ENCODE measurements at regions not wholly inside any gene's neighbourhood (a gene's known extent, or its start where the extent isn't known, plus 50 kb on each side); places are given as distances from the start of the nearest gene placed in this dataset.

DNA sequence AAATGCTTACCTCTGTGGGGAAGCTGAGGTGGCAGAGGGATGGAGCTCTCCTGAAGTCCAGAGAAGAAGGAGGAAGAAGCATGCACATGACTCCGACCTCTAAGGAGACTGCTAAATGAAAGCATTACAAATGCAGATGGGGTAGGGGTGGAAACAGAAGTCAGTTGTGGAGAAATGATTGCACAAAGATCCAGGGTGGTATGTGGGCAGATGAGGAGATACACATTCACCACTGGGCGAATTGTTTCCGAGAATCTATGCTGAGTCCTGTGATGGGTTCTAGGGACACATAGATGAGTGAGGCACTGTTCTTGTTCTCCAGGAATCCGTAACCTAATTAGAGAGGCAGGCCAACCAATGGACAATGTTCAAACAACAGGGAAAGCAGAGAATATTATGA, 188.9 kb upstream of the ZBED5 start:
- no peaks in the 10 kb centered on the region for H3K27me3 Mint-ChIP-seq (ENCODE audit: insufficient read depth, low read depth)
- no peak overlapping the region for H3K4me3 Mint-ChIP-seq

GRCh38 chr11:11045156-11045930, 187.5 kb upstream of the ZBED5 start:
- no peak overlapping the region for H3K4me3 ChIP-seq
- no peak overlapping the region for H3K27ac ChIP-seq
- no peak overlapping the region for H3K27ac Mint-ChIP-seq

More for the DNA sequence above, 188.9 kb upstream of the ZBED5 start:
- H4K20me1 ChIP-seq (ENCODE audit: low read depth), result no peaks in the 10 kb centered on the region
- H3K27ac ChIP-seq, result no peak overlapping the region
- no peak overlapping the region for H3K4me3 ChIP-seq
- no peak for DNase-seq (ENCODE audit: low spot score)
- no peak overlapping the region for H3K4me2 ChIP-seq
- no peaks in the 10 kb centered on the region for H3K9me3 ChIP-seq (ENCODE audit: low read depth)
- TF ChIP-seq EZH2phosphoT487 (IDR thresholded peaks at IDR 0.05) (no peak), CTCF (IDR thresholded peaks at IDR 0.05) (no peak), EZH2 (IDR thresholded peaks at IDR 0.05) (no peak)
- no peak overlapping the region for H3K9ac ChIP-seq
- Mint-ChIP-seq H3K27ac (no peak overlapping the region), H3K4me1 (peaks cover 2% of the 10 kb centered on the region), H3K36me3 (no peaks in the 10 kb centered on the region), H3K9me3 (peaks cover 4% of the 10 kb centered on the region)
- H3K36me3 ChIP-seq, result no peaks in the 10 kb centered on the region
- H3K4me1 ChIP-seq, result peaks cover 7% of the 10 kb centered on the region
- H3F3A ChIP-seq (ENCODE audit: low read depth), result no peaks in the 10 kb centered on the region
- no peak overlapping the region for H2AFZ ChIP-seq (replicated peaks)
- H3K27me3 ChIP-seq, result no peaks in the 10 kb centered on the region
- no peaks in the 10 kb centered on the region for H3K79me2 ChIP-seq (ENCODE audit: low read depth)

GRCh38 chr11:11044137-11044855, 186.4 kb upstream of the ZBED5 start:
- Histone ChIP-seq H3K79me2 (ENCODE audit: low read depth) (no peaks in the 10 kb centered on the region), H3K9me3 (ENCODE audit: low read depth) (no peaks in the 10 kb centered on the region), H3K4me3 (no peak overlapping the region), H3F3A (ENCODE audit: low read depth) (no peaks in the 10 kb centered on the region), H3K27me3 (no peaks in the 10 kb centered on the region), H3K4me2 (no peak overlapping the region), H2AFZ (replicated peaks) (no peak overlapping the region), H3K9ac (no peak overlapping the region), H4K20me1 (ENCODE audit: low read depth) (no peaks in the 10 kb centered on the region), H3K4me1 (peaks cover 11% of the 10 kb centered on the region), H3K27ac (no peak overlapping the region), H3K36me3 (no peaks in the 10 kb centered on the region)
- H3K27me3 Mint-ChIP-seq (ENCODE audit: insufficient read depth, low read depth), result no peaks in the 10 kb centered on the region
- no peak overlapping the region for H3K4me3 Mint-ChIP-seq
- no peaks in the 10 kb centered on the region for H3K36me3 Mint-ChIP-seq
- no peaks in the 10 kb centered on the region for H3K9me3 Mint-ChIP-seq
- no peak overlapping the region for H3K27ac Mint-ChIP-seq
- TF ChIP-seq CTCF (IDR thresholded peaks at IDR 0.05), result no peak
- TF ChIP-seq EZH2 (IDR thresholded peaks at IDR 0.05), result no peak
- TF ChIP-seq EZH2phosphoT487 (IDR thresholded peaks at IDR 0.05), result no peak
- peaks cover 11% of the 10 kb centered on the region for H3K4me1 Mint-ChIP-seq
- no peak for DNase-seq (ENCODE audit: low spot score)

More at GRCh38 chr11:11045156-11045930, 187.5 kb upstream of the ZBED5 start:
- Mint-ChIP-seq H3K36me3 (no peaks in the 10 kb centered on the region), H3K4me3 (no peak overlapping the region), H3K4me1 (peaks cover 3% of the 10 kb centered on the region), H3K27me3 (ENCODE audit: insufficient read depth, low read depth) (no peaks in the 10 kb centered on the region), H3K9me3 (no peaks in the 10 kb centered on the region)
- Histone ChIP-seq H3K79me2 (ENCODE audit: low read depth) (no peaks in the 10 kb centered on the region), H4K20me1 (ENCODE audit: low read depth) (no peaks in the 10 kb centered on the region), H3K9me3 (ENCODE audit: low read depth) (no peaks in the 10 kb centered on the region), H3K4me1 (peaks cover 7% of the 10 kb centered on the region), H2AFZ (replicated peaks) (no peak overlapping the region), H3K9ac (no peak overlapping the region), H3K36me3 (no peaks in the 10 kb centered on the region), H3K4me2 (no peak overlapping the region), H3K27me3 (no peaks in the 10 kb centered on the region), H3F3A (ENCODE audit: low read depth) (no peaks in the 10 kb centered on the region)
- no peak for TF ChIP-seq CTCF (IDR thresholded peaks at IDR 0.05)
- no peak for TF ChIP-seq EZH2 (IDR thresholded peaks at IDR 0.05)
- no peak for TF ChIP-seq EZH2phosphoT487 (IDR thresholded peaks at IDR 0.05)
- DNase-seq (ENCODE audit: low spot score), result no peak
